CD4-positive, alpha-beta T cell (primary cell): ENCODE measurements at regions not wholly inside any gene's neighbourhood (a gene's known extent, or its start where the extent isn't known, plus 50 kb on each side); places are given as distances from the start of the nearest gene placed in this dataset.

Source experiments
- ATAC-seq: fragments of 200-7000 bp; cut with Tn5 transposase; one replicate; pipeline ENCODE4 v1.10.0; 2022; ENCODE audit warnings: mild to moderate bottlenecking; ENCODE audit not compliant: poor library complexity
- CTCF ChIA-PET: fragments of 350-600 bp; sonication (Branson Sonifier 250); formaldehyde crosslinking; loops from one replicate; lab custom pipeline; 2021; ENCODE audit warnings: antibody characterized with exemption, inconsistent platforms; lab: Charles Lee
- POLR2A ChIA-PET: fragments of 350-600 bp; sonication (Branson Sonifier 250); formaldehyde crosslinking; loops from one replicate; lab custom pipeline; 2021; ENCODE audit warnings: antibody characterized with exemption, inconsistent platforms; lab: Charles Lee
- DNase-seq, 14 experiments: peaks; one replicate each; pipeline ENCODE4 v3.0.0-alpha.2; 2013 to 2020; ENCODE audit warnings: mixed read lengths in 2 of 14
- H3K27ac ChIP-seq, 2 donors: one replicate each; pipeline versions ENCODE4 v1.5.1 to v1.7.0; 2013; ENCODE audit warnings: low read length in 2 of 2, low read depth in 1 of 2, mild to moderate bottlenecking in 1 of 2
- H3K27me3 ChIP-seq, 2 experiments: 1 replicate in 1 of 2; 2 replicates in 1 of 2; pipeline versions ENCODE4 v1.6.1 to v1.7.0; 2013; ENCODE audit warnings: low read length in 2 of 2, control low read depth in 1 of 2, mild to moderate bottlenecking in 1 of 2, moderate library complexity in 1 of 2; ENCODE audit not compliant: insufficient read depth in 2 of 2, control insufficient read depth in 1 of 2
- H3K36me3 ChIP-seq: one replicate; pipeline ENCODE4 v1.6.1; 2013; ENCODE audit warnings: low read length, control low read depth; ENCODE audit not compliant: insufficient read depth
- H3K4me1 ChIP-seq: one replicate; pipeline ENCODE4 v1.6.1; 2013; ENCODE audit warnings: low read length, control low read depth; ENCODE audit not compliant: insufficient read depth
- H3K4me3 ChIP-seq: one replicate; pipeline ENCODE4 v1.5.1; 2013; ENCODE audit warnings: mild to moderate bottlenecking, low read length, moderate library complexity
- H3K9me3 ChIP-seq, 2 experiments: 1 replicate in 1 of 2; 2 replicates in 1 of 2; pipeline versions ENCODE4 v1.6.1 to v1.7.0; 2013; ENCODE audit warnings: low read length in 2 of 2, mild to moderate bottlenecking in 2 of 2, control low read depth in 1 of 2, moderate library complexity in 1 of 2; ENCODE audit not compliant: control insufficient read depth in 1 of 2, insufficient read depth in 1 of 2
- H3K27ac Mint-ChIP-seq: one replicate; pipeline ENCODE4 v1.8.0; 2020; ENCODE audit warnings: mixed read lengths
- H3K27me3 Mint-ChIP-seq: one replicate; pipeline ENCODE4 v1.8.0; 2021; ENCODE audit warnings: mixed read lengths
- H3K36me3 Mint-ChIP-seq: one replicate; pipeline ENCODE4 v1.8.0; 2021; ENCODE audit warnings: low read depth, mixed read lengths
- H3K4me1 Mint-ChIP-seq: one replicate; pipeline ENCODE4 v1.8.0; 2021; ENCODE audit warnings: low read depth, mixed read lengths
- H3K4me3 Mint-ChIP-seq: one replicate; pipeline ENCODE4 v1.8.0; 2020; ENCODE audit warnings: mild to moderate bottlenecking, mixed read lengths
- H3K9me3 Mint-ChIP-seq: one replicate; pipeline ENCODE4 v1.8.0; 2020; ENCODE audit warnings: mixed read lengths
- intact Hi-C, 2 experiments: fragments of 100-400 bp; cut with DNase I in 1 of 2; cut with micrococcal nuclease in 1 of 2; formaldehyde crosslinking; loops; one replicate each; pipeline versions ENCODE4 v1.15.1 to v1.9.0; 2023 to 2025; cut with DNase I, micrococcal nuclease
- TF ChIP-seq, protein P1 (sequence below): fragments of 200-600 bp; IDR thresholded peaks from one replicate; pipeline ENCODE4 v1.8.0; 2022; ENCODE audit warnings: antibody characterized with exemption, mild to moderate bottlenecking

DNA sequence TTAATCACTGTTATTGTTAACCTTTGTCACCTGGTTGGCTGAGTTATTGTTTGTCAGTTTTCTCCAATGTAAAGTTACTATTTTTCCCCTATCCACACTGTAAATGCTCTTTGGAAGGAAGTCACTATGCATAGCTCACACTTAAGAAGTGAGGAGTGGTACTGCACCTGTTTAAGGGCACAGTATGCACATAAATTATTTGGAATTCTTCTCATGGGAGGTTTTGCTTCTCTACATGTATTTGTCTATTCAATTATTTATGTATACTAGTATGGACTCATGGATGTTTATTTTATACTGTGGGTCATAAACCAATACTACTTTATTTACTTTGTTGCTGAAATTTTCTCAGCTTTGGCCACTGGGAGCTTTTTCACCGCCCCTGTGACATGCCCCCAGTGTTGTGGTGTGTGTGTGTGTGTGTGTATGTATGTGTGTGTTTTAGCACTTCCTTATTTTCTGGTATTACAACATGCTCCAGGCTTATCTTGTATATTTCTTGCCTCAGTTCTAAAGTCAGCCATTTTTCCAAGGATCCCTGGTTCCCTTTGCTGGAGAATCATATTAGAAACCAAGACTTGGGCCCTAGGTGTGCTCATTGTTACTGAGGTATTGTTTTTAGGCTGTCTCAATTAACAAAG, 290.5 kb downstream of the KBTBD8 start:
- no peak for ATAC-seq
- TF ChIP-seq, protein P1, sequence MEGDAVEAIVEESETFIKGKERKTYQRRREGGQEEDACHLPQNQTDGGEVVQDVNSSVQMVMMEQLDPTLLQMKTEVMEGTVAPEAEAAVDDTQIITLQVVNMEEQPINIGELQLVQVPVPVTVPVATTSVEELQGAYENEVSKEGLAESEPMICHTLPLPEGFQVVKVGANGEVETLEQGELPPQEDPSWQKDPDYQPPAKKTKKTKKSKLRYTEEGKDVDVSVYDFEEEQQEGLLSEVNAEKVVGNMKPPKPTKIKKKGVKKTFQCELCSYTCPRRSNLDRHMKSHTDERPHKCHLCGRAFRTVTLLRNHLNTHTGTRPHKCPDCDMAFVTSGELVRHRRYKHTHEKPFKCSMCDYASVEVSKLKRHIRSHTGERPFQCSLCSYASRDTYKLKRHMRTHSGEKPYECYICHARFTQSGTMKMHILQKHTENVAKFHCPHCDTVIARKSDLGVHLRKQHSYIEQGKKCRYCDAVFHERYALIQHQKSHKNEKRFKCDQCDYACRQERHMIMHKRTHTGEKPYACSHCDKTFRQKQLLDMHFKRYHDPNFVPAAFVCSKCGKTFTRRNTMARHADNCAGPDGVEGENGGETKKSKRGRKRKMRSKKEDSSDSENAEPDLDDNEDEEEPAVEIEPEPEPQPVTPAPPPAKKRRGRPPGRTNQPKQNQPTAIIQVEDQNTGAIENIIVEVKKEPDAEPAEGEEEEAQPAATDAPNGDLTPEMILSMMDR = no peak

DNA sequence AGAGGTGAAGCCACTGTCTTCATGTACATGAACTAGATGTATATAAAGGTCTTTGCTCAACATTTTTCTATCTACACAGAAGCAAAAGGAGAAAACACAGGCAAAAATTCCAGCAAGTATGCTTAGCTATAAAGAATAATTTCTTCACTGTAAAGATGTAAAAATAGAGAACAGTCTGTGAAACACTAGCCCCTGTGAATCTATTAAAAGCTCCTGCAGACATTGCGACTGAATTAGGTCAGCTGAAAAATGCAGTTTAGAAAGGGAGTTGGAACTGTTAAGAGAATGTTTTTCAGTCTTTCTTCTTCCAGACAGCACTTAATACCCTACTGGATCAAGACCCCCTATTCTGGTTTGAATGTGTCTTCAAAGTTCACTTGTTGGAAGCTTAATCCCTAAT, 291.5 kb downstream of the KBTBD8 start:
- no peaks in the 10 kb centered on the region for H3K9me3 ChIP-seq
- no peak overlapping the region for H3K27ac Mint-ChIP-seq
- ATAC-seq (no peak), DNase-seq (no peak)
- no peaks in the 10 kb centered on the region for H3K9me3 Mint-ChIP-seq
- H3K4me3 Mint-ChIP-seq = no peak overlapping the region
- no peaks in the 10 kb centered on the region for H3K4me1 ChIP-seq
- TF ChIP-seq, protein P1 = no peak
- H3K4me1 Mint-ChIP-seq = no peaks in the 10 kb centered on the region
- CTCF ChIA-PET = no interaction called here
- no peaks in the 10 kb centered on the region for H3K27me3 ChIP-seq
- H3K36me3 Mint-ChIP-seq = no peaks in the 10 kb centered on the region
- no peak overlapping the region for H3K4me3 ChIP-seq
- H3K36me3 ChIP-seq = no peaks in the 10 kb centered on the region
- POLR2A ChIA-PET = no interaction called here
- no peak overlapping the region for H3K27ac ChIP-seq
- intact Hi-C loops = no loop called here
- H3K27me3 Mint-ChIP-seq = no peaks in the 10 kb centered on the region

More for the DNA sequence above, 290.5 kb downstream of the KBTBD8 start:
- H3K27me3 ChIP-seq = no peaks in the 10 kb centered on the region
- no peak overlapping the region for H3K4me3 ChIP-seq
- intact Hi-C loops = no loop called here
- Mint-ChIP-seq H3K27me3 (no peaks in the 10 kb centered on the region), H3K4me3 (no peak overlapping the region), H3K27ac (no peak overlapping the region), H3K9me3 (peaks cover 4% of the 10 kb centered on the region), H3K4me1 (no peaks in the 10 kb centered on the region), H3K36me3 (no peaks in the 10 kb centered on the region)
- ChIA-PET POLR2A (no interaction called here), CTCF (no interaction called here)
- DNase-seq = no peak
- H3K36me3 ChIP-seq = no peaks in the 10 kb centered on the region
- H3K9me3 ChIP-seq = no peaks in the 10 kb centered on the region
- no peak overlapping the region for H3K27ac ChIP-seq
- no peaks in the 10 kb centered on the region for H3K4me1 ChIP-seq

DNA sequence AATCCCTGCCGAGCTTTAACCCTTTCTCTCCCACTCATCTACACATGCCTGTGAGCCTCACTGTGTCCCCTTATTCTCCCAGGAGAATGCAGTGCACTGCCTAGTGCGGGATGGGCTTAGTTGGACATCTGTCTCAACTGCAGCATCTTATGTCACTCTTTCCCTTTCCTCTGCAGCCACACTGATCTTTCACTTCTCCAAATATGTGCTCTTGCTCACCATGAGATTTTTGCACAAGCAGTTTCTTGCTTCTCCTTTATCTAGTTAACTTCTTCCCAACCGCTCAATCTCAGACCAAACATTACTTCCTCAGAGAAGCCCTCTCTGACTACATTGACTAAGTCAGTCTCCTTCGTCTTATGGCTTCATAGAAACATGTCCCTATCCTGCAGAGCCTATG, 292.3 kb downstream of the KBTBD8 start:
- no peak overlapping the region for H3K4me3 Mint-ChIP-seq
- ChIA-PET CTCF (no interaction called here), POLR2A (no interaction called here)
- no peaks in the 10 kb centered on the region for H3K4me1 ChIP-seq
- TF ChIP-seq, protein P1 = no peak
- H3K4me1 Mint-ChIP-seq = no peaks in the 10 kb centered on the region
- DNase-seq (peak in 3 of 14 experiments; percentile 8 to 18 (median 17)), ATAC-seq (no peak)
- H3K36me3 Mint-ChIP-seq = no peaks in the 10 kb centered on the region
- no peak overlapping the region for H3K27ac ChIP-seq
- no peaks in the 10 kb centered on the region for H3K9me3 Mint-ChIP-seq
- H3K27ac Mint-ChIP-seq = no peak overlapping the region
- H3K4me3 ChIP-seq = no peak overlapping the region
- intact Hi-C loops = no loop called here
- no peaks in the 10 kb centered on the region for H3K27me3 ChIP-seq
- H3K9me3 ChIP-seq = no peaks in the 10 kb centered on the region
- H3K36me3 ChIP-seq = no peaks in the 10 kb centered on the region
- no peaks in the 10 kb centered on the region for H3K27me3 Mint-ChIP-seq
